MM.1S (cell line): ENCODE measurements at regions not wholly inside any gene's neighbourhood (a gene's known extent, or its start where the extent isn't known, plus 50 kb on each side); places are given as distances from the start of the nearest gene placed in this dataset.

Experiments used
- CTCF ChIP-seq: fragments of 300-600 bp; sonication (generic); IDR thresholded peaks from 2 replicates; pipeline ENCODE4 v1.5.1; 2016; ENCODE audit warnings: antibody characterized with exemption, low read length, mixed read lengths
- EZH2 ChIP-seq: fragments of 300-600 bp; sonication (generic); optimal IDR thresholded peaks from 2 replicates; pipeline ENCODE3; 2017; ENCODE audit warnings: low read depth, mild to moderate bottlenecking, antibody characterized with exemption, low read length, mixed read lengths
- EZH2phosphoT487 ChIP-seq: fragments of 300-600 bp; sonication (generic); IDR thresholded peaks from 2 replicates; pipeline ENCODE4 v1.6.1; 2018; ENCODE audit warnings: antibody characterized with exemption, low read length

GRCh38 chr10:133003188-133003587, 60.8 kb upstream of the CFAP46 start:
- TF ChIP-seq CTCF (no peak), EZH2 (no peak), EZH2phosphoT487 (no peak)
